GM18907 (cell line): ENCODE measurements at regions not wholly inside any gene's neighbourhood (a gene's known extent, or its start where the extent isn't known, plus 50 kb on each side); places are given as distances from the start of the nearest gene placed in this dataset.

ENCODE experiments used
- ATAC-seq: cut with Tn5 transposase; IDR thresholded peaks from one replicate; pipeline ENCODE4 v1.9.1; 2021; ENCODE audit warnings: mild to moderate bottlenecking, moderate library complexity; ENCODE audit not compliant: unreplicated experiment

DNA sequence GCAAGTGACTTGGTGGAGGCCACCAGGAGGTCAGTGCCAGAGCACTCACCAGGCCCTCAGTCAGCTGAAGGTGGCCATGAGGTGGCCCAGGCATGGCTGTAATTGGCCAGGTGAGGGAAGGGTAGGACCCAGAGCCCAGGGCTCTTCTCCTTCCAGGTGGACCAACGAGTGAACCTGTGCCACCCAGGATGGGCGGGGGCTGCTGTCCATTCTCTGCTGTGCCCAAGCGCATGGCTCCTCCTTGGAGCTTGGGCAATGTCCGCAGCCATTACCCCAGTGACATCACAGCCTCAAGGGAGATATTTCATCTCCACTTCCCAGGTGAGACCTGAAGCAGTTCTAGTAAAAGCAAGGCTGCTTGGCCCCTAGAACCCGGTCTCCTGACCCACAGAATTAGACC is 303.0 kb upstream of the FOXF1 start:
- no peak for ATAC-seq

DNA sequence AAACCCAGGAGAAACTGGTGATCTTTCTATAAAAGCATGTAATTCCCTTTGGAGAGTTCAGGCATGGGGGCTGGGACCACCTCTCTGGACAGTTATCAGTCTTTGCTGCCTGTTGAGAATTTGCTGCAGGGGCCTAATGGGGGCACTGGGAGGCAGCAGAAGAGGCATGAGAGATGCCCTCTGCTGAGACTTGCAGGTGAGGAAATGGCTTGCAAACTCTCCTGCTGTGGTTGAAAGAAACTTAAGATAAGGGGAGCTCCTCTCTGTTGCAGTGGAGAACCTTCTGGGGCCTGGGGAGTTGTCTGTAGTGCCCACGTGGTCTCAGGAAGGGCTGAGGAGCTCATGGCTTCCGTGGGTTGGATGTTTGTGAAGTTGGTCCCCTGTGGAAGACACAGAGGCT is 301.1 kb upstream of the FOXF1 start:
- ATAC-seq, result no peak

DNA sequence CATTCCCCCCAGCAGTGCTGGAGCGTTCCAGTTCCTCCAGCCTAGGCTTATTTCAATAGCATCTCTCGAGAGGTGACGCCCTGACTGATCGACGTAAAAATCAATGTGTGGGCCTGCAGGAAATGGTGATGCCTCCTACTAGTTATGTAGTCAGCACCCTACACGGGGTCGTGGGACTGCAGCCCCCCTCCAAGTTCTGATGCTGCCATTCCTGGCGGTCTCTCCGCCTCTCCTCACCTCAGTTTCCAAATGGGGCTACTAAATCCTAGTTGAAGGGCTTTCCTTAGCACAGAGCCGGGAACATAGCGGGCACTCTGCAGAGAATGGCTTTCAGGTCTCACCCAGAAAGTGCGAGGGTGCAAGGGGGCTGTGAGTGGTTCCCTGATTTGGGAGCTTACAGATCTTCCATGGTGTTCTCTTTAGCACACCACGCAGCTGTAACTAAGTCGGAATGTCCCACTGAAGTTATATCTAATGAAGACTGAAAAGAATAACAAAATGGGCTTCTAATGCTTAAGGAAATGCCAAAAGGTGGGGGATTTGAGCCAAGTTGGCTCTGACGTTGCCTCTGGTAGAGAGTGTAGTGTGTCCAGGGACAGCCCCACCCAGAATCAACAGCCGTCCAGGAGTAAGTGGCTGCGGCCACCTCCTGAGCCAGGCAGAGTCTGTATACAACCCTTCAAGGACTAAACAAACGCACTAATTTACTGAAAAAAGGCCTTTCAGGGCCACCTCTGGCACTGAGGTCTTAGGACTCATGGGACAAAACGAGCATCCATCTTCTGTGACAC is 299.7 kb upstream of the FOXF1 start:
- ATAC-seq, result no peak

DNA sequence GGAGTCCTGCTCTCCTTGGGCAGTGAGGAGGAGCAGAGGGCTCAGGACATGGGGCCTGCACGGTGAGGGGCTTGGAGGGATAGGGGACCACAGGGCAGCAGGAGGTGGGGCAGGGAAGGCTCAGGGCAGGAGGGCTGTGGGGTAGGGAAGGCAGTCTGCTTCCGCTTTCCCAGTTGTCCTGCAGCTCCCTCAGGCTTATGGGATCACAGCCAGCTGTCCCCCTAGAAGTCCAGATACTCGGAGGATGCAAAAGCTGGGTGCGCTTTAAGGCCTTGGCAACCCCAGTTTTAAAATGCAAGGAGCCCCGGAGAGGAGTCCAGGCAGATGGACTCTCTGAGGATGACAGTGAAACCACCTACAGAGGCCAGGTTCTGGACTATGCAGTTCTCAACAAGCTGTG is 299.1 kb upstream of the FOXF1 start:
- ATAC-seq, result no peak

DNA sequence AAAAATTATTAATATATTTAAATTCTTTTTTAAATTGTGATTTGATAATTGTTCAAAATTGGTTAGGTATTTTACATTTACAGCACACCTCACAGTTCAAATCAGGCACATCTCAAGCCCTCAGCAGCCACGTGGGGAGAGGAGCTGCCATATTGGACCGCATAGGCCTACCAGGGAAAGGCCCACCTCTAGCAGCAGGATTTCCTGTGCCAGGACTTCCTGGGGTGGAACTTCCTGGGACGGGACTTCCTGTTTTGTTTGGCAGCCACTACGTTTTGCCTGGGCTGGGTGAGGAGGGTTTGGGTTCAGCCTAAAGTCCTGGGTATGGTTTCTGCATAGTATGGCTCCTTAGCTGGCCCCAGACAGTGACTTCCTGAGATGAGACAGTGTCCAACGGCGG is 298.5 kb upstream of the FOXF1 start:
- ATAC-seq, result no peak

DNA sequence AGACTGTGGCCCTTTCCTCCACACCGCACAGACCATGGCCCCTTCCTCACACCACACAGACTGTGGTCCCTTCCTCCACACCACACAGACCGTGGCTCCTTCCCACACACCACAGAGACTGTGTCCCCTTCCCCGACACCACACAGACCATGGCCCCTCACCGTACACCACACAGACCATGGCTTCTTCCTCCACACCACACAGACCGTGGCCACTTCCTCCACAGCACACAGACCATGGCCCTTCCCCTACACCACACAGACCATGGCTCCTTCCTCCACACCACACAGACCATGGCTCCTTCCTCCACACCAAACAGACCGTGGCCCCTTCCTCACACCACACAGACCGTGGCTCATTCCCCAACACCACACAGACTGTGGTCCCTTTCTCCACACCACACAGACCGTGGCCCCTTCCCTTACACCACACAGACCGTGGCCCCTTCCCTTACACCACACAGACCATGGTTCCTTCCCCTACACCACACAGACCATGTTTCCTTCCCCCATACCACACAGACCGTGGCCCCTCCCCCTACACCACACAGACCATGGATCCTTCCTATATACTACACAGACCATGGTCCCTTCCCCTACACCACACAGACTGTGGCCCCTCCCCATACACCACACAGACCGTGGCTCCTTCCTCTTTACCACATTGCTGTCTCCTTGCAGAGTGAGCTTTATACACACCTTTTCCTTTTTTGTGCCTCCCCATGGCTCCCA is 297.5 kb upstream of the FOXF1 start:
- no peak for ATAC-seq

DNA sequence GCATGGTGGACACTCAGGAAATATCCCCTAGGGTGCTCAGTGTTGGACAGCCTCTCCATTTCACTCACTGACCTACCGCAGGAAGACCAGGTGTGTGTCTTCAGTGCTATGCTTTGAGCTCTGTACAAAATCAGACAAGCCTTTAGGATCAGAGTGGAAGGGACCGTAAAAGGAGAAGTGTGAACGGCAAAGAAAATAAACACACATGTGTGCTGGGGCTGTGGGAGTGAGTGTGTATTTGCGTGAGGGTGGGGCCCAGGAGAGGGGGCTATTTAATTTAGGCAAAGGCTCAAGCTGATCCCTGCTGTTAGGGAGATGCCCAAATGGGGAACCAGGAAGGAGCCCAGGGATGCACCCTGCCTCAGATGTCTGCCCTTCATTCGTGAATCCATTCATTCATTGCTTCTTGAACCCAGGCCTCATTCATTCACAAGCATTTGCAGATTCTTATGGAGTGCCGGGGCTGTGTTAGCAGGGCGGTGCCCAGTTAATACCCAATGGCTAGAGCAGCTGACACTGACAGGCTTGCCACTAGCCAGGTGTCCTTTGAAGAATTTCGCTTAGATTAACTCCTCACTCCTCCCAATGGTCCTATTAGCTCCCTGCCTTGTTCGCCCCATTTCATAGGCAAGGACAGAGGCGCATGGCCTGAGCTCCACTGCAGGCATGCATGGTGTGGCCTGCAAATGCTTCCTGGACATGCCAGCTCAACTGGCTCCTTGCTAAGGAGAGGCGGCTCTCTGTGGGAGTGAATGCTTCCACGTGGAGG is 296.7 kb upstream of the FOXF1 start:
- ATAC-seq, result no peak

DNA sequence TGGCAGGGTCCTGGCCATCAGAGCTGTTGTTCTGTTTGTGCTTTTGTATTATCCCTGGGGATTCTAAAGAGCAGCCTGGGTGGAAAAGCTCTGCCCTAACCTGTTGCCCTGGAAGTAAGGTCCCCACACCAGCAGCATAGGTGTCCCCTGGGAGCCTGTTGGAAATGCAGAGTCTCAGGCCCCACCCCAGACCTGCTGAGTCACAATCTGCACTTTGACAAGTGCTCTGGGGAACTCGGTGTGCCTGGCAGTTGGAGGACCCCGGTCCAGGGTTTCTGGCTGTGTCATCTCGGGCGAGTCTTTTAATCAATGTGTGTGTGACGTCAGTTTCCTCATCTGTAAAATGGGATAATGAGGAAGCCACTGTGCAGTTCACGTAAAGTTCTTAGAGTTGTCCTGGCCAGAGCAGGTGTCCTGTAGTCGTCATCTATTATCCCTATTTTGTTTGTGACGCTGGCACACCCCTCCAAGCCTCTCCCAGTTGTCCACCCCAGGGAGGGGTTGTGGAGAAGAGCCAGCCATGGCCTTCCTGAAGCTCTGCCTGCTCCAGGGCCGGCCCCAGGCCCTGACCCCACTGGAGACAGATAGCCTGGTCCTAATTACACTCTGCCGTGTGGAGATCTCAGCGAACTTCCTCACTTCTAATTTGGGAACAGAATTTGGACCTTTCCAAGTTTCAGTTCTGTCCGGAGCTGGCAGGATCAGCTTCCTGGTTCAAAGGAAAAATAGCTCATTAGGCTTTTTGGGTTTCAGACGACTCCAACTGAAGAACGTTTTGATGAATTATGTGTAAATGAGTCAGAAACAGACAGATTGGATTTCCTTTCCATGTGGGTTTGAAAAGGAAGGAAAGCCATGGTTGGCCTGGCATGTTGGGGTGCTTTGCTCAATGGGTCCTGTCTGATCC is 295.7 kb upstream of the FOXF1 start:
- ATAC-seq, result no peak

DNA sequence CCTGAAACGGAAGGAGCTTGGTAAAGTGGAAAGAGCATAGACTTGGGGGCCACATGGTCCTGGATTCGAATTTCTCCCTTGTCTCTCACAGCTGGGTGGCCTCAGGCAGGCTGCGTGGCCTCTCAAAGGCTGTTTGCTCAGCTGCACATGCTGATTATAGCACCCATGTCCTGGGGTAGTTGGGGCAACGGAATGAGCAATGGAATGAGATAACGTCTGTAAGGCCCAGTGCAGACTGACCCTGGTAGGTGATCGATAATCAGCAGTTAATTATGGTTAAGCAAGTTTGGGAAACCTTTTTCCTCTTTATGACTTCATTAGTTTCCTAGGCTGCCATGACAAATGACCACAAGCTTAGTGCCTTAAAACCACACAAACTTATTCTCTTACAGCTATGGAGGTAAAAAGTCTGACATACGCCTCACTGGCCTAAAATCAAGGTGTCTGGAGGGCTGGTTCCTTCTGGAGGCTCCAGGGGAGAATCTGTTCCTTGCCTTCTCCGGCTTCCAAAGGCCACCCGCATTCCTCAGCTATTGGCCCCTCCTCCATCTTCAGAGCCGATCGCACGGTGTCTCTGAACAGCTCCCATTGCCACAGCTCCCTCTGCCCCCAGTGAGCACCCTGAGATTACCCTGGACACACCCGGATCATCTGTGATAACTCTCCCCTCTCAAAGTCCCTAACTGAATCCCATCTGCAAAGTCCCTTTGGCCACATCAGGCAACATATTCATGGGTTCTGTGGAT is 294.9 kb upstream of the FOXF1 start:
- ATAC-seq, result no peak

DNA sequence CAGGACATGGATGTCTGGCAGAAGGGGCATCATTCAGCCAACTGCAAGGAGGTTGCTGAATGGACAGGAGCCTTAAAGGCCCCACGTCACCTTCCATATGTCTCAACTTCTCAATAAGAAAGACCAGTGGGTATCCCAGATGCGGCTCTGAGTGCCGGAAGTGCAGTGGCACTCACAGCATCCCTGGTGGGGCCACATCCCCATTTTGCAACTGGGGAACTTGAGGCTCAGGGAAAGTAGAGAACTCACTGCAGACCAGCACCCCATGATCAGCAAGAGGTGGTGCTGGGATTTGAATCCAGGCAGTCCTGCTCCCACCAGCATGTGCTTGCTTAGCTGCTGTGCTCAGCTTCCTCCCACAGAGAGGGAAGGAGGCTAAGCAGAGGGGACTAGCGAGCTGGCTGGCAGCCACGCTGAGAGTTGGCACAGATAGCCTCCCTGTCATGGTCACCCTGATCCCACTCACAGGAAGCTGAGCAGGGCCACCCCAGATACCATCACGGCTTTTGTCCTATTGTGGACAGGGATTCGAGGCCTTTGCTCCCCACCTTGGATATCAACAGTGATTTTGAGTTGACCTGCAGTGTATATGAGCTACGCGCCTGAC is 294.2 kb upstream of the FOXF1 start:
- no peak for ATAC-seq

DNA sequence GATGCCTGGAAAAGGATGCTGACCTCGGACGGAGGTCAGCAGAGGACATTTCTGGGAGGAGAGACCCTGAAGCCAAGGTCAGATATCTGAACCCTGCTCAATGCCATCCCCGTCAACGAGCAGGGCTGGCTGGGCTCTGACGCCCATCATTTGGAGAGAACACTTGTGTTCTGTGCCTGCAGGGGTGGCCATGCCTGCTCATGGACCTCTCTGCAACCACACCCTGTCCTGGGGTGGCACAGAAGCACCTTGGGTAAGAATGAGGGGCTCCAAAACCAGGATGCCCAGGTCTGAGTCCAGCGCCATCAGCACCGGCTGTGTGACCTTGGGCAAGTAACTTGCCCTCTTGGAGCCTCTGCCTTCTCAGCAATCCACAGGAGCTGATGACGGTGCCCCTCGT is 293.7 kb upstream of the FOXF1 start:
- ATAC-seq, result no peak

DNA sequence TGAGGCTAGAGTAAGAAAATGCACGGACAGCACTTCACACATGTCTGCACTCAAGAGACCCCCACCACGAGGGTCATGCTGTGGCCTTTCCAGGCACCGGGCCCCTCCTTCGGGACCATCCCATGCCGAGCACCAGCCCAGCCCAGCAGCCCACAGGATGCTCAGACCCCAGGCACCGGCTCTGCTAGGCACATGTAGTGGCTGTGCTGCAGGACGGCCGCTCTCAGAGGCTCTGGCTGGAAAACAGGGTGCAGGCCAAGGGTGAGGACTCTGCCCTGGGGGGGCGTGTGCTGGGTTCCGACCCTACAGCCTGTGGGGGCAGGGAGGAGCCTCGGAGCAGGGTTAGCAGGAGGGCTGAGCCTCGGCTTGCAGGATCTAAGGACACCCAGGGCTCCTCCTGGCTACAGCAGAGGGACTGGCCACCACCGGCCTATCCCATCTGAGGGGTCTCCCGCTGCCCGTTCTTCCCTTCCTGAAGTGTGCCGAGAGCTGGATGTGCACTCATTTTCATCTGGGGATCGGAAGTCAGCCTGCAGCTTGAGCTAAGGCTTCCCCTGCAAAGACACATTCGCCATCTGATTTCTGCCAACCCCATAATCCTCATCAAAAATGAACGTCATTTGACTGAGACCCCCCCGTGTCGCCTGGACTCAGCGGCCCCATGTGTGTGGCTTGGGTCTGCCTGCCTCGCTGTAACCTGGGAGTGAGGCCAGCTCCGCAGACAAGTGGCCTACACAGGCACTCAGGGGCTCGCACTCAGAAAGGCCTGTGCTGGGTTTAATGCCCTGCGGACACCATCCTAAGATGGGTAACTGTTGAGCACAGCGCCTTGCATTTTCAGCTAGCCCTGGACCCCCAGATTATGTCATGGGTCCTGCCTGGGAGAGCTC is 293.1 kb upstream of the FOXF1 start:
- ATAC-seq, result no peak

DNA sequence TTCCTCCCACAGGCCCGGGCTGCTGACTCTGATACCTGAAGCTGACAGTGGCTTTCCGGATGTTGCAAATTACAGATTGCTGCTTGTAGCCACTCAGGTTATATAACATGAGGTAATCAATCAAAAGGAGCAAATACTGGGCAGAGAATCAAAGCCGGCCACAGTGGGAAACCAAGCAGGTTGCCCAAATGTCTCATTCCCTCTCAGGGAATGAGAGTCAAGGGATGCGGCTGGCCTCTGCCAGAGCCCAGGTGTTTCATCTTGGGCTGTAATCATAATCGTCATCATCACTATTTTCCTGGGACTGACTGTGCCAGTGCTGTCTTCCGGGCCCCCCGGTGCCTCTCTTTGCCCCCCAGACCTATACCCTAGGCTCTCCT is 292.4 kb upstream of the FOXF1 start:
- ATAC-seq, result no peak

DNA sequence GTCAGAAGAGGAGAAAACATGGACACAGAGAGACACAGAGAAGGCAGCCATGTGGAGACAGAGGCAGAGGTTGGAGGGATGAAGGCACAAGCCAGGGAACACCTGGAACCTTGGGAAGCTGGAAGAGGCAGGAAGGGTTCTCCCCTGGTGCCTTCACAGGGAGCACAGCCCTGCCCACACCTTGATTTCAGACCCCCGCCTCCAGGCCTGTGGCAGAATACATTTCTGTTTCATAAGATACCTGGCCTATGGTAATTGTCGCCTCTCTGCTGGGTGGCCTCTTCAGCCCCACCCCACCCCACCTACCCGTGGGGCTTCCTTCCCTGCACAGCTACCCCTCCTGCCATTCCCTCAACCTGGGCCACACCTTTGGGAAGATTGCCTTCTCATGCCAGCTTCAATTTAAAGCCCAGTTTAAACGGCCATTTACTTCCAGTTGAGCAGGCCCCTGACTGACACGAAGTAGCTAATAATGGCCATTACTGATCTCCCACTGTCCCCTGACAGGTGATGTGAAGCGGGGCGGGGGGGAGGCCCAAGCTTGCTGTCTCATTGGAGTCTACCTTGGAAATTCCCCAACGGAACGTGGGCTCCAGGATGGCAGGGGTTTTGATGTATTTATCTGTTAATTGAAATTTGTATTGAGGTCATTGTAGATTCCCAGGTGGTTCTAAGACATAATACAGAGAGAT is 291.7 kb upstream of the FOXF1 start:
- ATAC-seq, result no peak

DNA sequence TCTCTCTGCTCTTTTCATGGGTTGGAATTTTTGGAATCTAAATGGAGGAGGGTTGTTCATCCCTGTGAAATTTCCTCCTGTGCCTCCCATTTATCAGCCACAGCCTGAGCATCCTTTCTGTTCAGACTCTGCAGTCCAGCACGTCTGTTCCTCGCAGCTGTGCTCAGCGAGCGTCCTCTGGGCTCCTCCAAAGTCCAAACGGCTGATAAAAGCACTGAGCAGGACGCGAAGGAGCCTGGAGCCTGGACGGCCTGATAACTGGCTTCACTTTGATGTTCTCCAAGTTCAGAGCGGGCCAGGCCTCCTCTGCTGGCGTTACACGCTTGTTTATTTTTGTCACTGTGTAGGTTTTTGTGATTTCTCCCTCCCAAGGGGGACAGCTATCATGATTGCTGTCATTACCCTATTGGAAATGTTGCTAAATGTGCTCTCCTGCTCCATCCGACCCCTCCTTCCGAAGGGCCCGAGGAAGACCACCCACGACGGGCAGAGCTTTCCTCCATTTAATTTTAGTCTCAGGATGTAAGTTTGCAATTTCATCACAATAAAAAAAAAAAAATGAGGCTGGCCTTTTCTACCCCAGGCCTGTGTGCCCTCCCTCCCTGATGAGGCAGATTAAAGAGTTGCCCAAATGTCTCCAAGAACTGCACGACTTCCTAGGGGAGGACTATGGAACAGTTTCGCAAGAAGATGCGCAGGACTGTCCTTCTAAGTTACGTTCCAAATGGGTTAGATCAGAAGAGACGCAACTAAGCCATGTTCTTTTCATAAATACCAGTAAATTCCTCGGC is 290.5 kb upstream of the FOXF1 start:
- ATAC-seq, result no peak

DNA sequence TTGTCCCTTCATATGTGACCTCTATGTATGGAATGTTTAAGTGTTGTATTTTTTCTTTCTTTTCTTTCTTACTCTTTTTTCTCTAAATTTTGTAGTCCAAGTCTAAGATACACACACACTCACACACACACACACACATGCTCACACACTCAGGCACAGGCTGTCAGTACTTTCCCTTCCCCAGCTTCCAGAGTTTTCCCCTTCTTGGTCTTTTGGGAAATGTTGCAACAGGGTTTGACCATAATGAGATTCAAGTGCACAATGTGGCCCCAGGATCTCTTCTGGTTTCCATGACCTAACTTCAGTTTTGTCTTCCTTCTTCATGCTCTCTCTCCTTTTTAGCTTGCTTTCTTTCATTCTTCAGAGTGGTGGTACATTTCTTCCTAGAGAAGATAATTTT is 289.8 kb upstream of the FOXF1 start:
- no peak for ATAC-seq

DNA sequence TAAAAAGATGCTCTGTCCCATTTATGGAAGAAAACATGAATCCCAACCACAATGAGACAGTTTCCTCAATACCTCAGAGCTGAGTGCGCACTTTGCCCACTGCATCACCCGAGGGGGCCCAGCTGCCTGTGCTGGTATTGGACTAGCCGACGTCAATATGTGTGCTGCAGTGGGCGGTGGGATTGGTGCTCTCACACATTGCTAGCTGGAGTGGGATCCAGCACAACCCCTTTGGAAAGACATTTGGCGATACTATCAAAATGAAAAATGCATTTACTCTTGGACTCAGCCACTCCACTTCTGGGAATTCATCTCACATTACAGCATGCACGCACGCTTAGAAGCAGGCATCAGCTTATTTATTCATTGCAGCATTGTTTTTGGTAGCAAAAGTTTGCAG is 289.2 kb upstream of the FOXF1 start:
- no peak for ATAC-seq
